ENCODE measurements at regions not wholly inside any gene's neighbourhood (a gene's known extent, or its start where the extent isn't known, plus 50 kb on each side); places are given as distances from the start of the nearest gene placed in this dataset.

DNA sequence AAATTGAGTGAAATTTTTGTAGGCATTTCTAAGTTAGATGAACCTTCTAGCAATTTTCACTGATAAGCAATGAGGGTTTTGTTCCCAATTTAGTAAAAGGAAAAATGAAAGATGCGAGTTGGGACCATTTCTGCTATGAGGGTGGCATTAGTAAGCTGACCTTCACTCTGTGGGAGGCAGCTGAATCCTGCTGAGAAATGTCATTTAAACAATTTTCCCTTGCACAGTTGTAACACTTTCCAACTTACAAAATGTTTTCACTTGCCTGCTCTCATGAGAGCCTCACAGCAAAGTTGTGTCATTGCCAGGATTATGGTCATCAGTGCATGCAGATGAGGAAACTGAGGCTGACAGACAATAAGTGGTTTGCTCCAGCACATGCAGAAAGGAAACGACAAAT, 527.7 kb downstream of the TNS1 start:
- DNase-seq (ENCODE audit: extremely low spot score), result no peak
- TF ChIP-seq, protein P1, sequence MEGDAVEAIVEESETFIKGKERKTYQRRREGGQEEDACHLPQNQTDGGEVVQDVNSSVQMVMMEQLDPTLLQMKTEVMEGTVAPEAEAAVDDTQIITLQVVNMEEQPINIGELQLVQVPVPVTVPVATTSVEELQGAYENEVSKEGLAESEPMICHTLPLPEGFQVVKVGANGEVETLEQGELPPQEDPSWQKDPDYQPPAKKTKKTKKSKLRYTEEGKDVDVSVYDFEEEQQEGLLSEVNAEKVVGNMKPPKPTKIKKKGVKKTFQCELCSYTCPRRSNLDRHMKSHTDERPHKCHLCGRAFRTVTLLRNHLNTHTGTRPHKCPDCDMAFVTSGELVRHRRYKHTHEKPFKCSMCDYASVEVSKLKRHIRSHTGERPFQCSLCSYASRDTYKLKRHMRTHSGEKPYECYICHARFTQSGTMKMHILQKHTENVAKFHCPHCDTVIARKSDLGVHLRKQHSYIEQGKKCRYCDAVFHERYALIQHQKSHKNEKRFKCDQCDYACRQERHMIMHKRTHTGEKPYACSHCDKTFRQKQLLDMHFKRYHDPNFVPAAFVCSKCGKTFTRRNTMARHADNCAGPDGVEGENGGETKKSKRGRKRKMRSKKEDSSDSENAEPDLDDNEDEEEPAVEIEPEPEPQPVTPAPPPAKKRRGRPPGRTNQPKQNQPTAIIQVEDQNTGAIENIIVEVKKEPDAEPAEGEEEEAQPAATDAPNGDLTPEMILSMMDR (IDR thresholded peaks at IDR 0.05; ENCODE audit: control extremely low read depth, extremely low read depth, low read depth, missing control alignments), result no peak
- CTCF ChIA-PET, result interaction anchor here (1.1 kb wide), 1 partner anchor 15 kb away, joined by 3 read pairs; no protein-coding TSS in a partner anchor
- POLR2A ChIA-PET, result no interaction called here

DNA sequence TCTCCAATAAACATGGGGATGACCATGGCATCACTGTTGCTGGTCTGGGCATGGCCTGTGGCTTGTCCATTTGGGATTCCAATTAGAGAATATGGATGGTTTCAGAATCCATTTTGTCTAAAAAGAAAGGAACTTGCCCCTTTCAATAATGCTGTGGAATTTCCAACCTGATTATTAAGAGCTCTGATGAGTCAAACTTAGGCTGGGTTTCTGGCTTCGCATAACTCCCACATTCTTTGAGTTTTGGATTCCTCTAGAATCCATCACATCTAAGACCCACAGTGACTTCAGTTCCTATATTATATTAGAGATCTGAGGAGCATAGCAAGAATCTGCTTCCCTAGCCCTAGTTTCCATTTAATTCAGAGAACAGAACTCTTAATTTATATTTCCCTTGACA, 531.5 kb downstream of the TNS1 start:
- DNase-seq (ENCODE audit: extremely low spot score), result no peak
- TF ChIP-seq, protein P1 (IDR thresholded peaks at IDR 0.05; ENCODE audit: control extremely low read depth, extremely low read depth, low read depth, missing control alignments), result no peak
- POLR2A ChIA-PET, result interaction anchor here (0.7 kb wide), 1 partner anchor 18 kb away, joined by 6 read pairs; no protein-coding TSS in a partner anchor
- CTCF ChIA-PET, result interaction anchor here (1.2 kb wide), 2 partner anchors 9 to 11 kb away, joined by 3 read pairs; no protein-coding TSS in a partner anchor

DNA sequence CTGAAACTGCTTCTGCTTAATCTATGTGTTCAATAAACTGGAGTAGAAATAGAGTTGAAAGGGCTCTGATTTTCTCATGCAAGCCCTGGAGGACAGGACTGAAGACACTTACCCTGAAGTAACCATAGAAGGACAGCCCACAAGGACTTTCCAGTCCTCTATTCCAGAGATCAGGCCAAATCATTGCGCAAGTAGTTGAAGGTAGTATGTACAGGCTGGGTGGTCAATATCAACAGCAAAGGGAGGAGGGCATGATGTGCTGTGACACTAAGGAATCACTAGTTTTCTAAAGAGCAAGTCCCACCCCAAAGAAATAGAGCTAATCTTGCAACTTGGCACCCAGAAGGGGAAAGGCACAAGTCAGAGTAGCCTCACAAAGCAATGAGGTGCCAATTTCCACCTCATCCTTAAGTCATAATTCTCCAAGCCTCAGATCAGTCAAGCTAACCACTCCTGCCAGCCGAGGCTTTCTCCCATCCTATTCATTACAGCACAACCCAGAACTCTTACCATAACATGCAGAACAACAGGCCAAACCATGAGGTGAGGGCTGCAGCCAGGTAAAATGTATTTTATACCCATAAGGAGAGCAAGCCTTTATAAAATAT, 533.5 kb downstream of the TNS1 start:
- POLR2A ChIA-PET, result no interaction called here
- TF ChIP-seq, protein P1 (IDR thresholded peaks at IDR 0.05; ENCODE audit: control extremely low read depth, extremely low read depth, low read depth, missing control alignments), result no peak
- DNase-seq (ENCODE audit: extremely low spot score), result no peak
- CTCF ChIA-PET, result interaction anchor here (0.9 to 1.3 kb wide), 2 partner anchors 9 to 17 kb away, joined by 3 to 4 read pairs; no protein-coding TSS in a partner anchor

DNA sequence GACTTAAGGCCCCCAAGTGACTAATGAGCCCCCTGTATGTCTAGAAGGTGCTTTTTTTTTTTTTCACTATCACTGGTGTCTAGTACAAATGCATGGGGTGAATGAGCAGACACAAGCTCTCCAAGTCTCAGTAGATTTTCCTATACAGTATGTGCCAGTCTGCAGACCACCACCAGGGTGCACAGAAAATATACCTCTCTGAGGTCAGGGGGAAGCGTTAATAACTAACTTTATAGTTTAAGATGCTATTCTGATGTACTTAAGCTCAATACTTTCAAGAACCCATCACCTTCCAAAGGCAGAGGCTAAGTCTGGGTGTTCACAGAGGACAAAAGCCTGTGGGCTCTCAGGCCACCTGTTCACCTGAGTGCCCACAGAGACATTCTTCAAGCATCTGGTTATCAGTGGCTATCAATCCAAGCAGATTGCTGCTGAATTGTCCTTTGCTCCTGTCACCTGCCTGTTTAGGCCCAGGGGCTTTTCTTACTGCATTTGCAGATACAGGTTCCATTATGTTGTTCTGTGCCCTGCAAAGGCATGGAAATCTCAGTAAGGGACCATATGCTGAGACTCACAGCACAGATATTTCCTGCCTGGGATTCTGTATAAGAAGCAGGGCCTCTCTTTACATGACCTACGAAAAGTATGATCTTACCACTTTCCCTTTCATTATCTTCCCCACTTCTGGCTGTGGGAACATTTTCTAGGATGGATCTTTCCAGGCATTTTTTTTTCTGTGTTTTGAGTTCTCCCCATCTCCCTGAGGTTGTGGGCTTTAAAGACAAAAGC, 534.6 kb downstream of the TNS1 start:
- TF ChIP-seq, protein P1 (IDR thresholded peaks at IDR 0.05; ENCODE audit: control extremely low read depth, extremely low read depth, low read depth, missing control alignments), result no peak
- ChIA-PET POLR2A (no interaction called here), CTCF (interaction anchor here (1.3 kb wide), 1 partner anchor 16 kb away, joined by 3 read pairs; no protein-coding TSS in a partner anchor)
- no peak for DNase-seq (ENCODE audit: extremely low spot score)

DNA sequence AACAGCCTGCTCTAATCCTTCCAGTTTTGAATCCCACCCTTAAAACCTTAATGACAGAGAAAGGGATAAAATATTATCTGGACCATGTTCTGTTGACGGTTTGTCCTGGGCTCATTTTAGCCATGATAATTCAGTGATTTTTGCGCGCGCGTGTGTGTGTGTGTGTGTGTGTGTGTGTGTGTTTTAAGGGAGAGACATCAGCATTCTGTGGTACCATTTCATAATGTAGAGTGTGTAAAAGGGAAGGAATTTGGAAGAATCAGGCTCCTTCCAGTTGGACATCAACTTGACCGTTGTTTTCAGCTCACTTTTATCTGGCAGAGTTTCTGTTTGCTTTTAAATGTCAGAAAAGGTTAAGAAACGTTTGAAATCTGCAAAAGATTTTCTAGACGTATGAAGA, 535.5 kb downstream of the TNS1 start:
- ChIA-PET POLR2A (no interaction called here), CTCF (interaction anchor here (0.9 kb wide), 1 partner anchor 240 kb away, joined by 3 read pairs; no protein-coding TSS in a partner anchor)
- TF ChIP-seq, protein P1 (IDR thresholded peaks at IDR 0.05; ENCODE audit: control extremely low read depth, extremely low read depth, low read depth, missing control alignments), result no peak
- DNase-seq (ENCODE audit: extremely low spot score), result no peak

DNA sequence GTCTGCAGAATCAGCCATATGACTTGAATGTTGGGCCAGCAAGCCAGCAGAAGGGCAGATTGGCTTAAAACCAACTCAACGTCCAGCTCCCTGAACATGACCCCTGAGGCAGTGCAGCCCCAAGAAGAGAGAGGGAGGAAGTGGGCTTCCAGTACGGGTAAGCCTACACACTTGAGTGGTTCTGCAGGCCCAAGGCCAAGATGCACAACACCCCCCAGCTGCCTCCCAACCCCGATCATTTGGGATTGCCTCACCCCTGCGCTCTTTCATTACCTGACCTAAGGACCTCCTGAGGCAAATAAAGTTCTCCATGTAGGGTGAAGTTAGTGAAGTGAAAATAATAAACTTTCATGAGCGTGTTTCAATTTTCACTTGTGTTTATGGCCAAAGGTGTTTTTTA, 536.0 kb downstream of the TNS1 start:
- POLR2A ChIA-PET, result no interaction called here
- TF ChIP-seq, protein P1 (IDR thresholded peaks at IDR 0.05; ENCODE audit: control extremely low read depth, extremely low read depth, low read depth, missing control alignments), result no peak
- DNase-seq (ENCODE audit: extremely low spot score), result no peak
- CTCF ChIA-PET, result interaction anchor here (0.9 kb wide), 1 partner anchor 240 kb away, joined by 3 read pairs; no protein-coding TSS in a partner anchor

Data from GM10248 (cell line).